GM12878 (cell line): ENCODE measurements at regions not wholly inside any gene's neighbourhood (a gene's known extent, or its start where the extent isn't known, plus 50 kb on each side); places are given as distances from the start of the nearest gene placed in this dataset.

Source experiments
- ASH2L ChIP-seq: fragments of 300-600, 200-600 bp; sonication (generic); IDR thresholded peaks from 2 replicates; pipeline ENCODE4 v1.6.1; 2017; ENCODE audit warnings: low read depth, mild to moderate bottlenecking, borderline replicate concordance
- RCOR1 ChIP-seq: conservative IDR thresholded peaks from 2 replicates; pipeline ENCODE4 v1.6.1; 2012; ENCODE audit warnings: low read depth, low read length, improper control_type of control experiment
- ZNF24 ChIP-seq: fragments of 450-650 bp; IDR thresholded peaks from 2 replicates; pipeline ENCODE4 v1.6.1; 2017; ENCODE audit warnings: antibody characterized with exemption, mild to moderate bottlenecking

DNA sequence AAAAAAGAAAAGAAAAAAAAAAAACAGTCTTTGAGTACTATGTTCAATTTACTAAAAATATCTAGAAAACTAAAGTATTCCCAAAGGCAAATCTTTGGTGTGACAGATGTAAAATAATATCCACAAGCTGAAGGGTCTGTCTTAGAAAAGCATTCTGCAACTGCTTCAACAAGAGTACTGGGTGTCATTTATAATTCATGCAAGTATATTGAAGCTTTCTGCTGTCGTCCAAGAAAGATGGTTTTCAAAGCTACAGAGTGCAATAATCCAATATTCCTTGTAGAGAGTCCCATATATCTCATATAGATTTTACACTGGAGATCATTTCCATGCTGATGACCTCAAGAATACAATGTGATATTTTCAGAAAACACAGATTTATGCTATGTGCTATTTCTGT is 90.9 kb upstream of the SUCLG2 start:
- no peak for TF ChIP-seq ZNF24
- TF ChIP-seq RCOR1: no peak
- no peak for TF ChIP-seq ASH2L
